ENCODE measurements at regions not wholly inside any gene's neighbourhood (a gene's known extent, or its start where the extent isn't known, plus 50 kb on each side); places are given as distances from the start of the nearest gene placed in this dataset.

- peak in 1 of 7 donors; percentile 13 for DNase-seq
- intact Hi-C loops (cut with DNase I) = loop anchor here (5.0 kb wide), 2 partner anchors 313 to 318 kb away; partner anchors contain the start of gene GADD45G (in 1 of the 2)
Observed at GRCh38 chr9:89920131-89920530, 315.3 kb downstream of the GADD45G start.

GRCh38 chr9:89920951-89921350 is 316.1 kb downstream of the GADD45G start:
- peak in 1 of 7 donors; percentile 18 for DNase-seq
- TF ChIP-seq POLR2A (IDR thresholded peaks at IDR 0.05) = no peak
- TF ChIP-seq CTCF (IDR thresholded peaks at IDR 0.05) = no peak
- Histone ChIP-seq H3K27me3 (no peaks in the 10 kb centered on the region), H3K27ac (no peak overlapping the region), H3K9me3 (replicated peaks in 1 of 3) (no peaks in the 10 kb centered on the region), H3K36me3 (replicated peaks in 1 of 2) (no peaks in the 10 kb centered on the region), H3K4me3 (no peak overlapping the region), H3K4me1 (replicated peaks in 1 of 2) (peaks cover 16 to 31% of the 10 kb centered on the region in 2 donors)
- intact Hi-C loops (cut with DNase I) = loop anchor here (5.0 kb wide), 2 partner anchors 314 to 319 kb away; partner anchors contain the start of gene GADD45G (in 1 of the 2)
- 83 to 93% (median 89%) methylated on average over 8 of the region's 8 CpGs for WGBS, 4 donors

More at GRCh38 chr9:89920131-89920530, 315.3 kb downstream of the GADD45G start:
- H3K36me3 ChIP-seq (replicated peaks in 1 of 2) = no peaks in the 10 kb centered on the region
- H3K27ac ChIP-seq = no peak overlapping the region
- 95 to 99% (median 96%) methylated on average over 5 of the region's 5 CpGs for WGBS, 4 donors
- no peaks in the 10 kb centered on the region for H3K27me3 ChIP-seq
- no peaks in the 10 kb centered on the region for H3K9me3 ChIP-seq (replicated peaks in 1 of 3)
- peaks cover 16 to 31% of the 10 kb centered on the region in 2 donors for H3K4me1 ChIP-seq (replicated peaks in 1 of 2)
- H3K4me3 ChIP-seq = no peak overlapping the region
- no peak for TF ChIP-seq CTCF (IDR thresholded peaks at IDR 0.05)

- H3K9me3 ChIP-seq (replicated peaks in 1 of 3) = no peaks in the 10 kb centered on the region
- 84 to 92% (median 85%) methylated on average over 7 of the region's 7 CpGs for WGBS, 4 donors
- intact Hi-C loops (cut with DNase I) = loop anchor here (5.0 kb wide), 2 partner anchors 315 to 320 kb away; partner anchors contain the start of gene GADD45G (in 1 of the 2)
- peaks cover 16 to 24% of the 10 kb centered on the region in 2 donors for H3K4me1 ChIP-seq (replicated peaks in 1 of 2)
- H3K27me3 ChIP-seq = no peaks in the 10 kb centered on the region
- H3K36me3 ChIP-seq (replicated peaks in 1 of 2) = no peaks in the 10 kb centered on the region
- no peak for TF ChIP-seq POLR2A (IDR thresholded peaks at IDR 0.05)
- TF ChIP-seq CTCF (IDR thresholded peaks at IDR 0.05) = no peak
- peak in 1 of 7 donors; percentile 20 for DNase-seq
- no peak overlapping the region for H3K27ac ChIP-seq
- no peak overlapping the region for H3K4me3 ChIP-seq
Observed at GRCh38 chr9:89922099-89922498, 317.3 kb downstream of the GADD45G start.

- intact Hi-C loops (cut with DNase I) = loop anchor here (5.0 kb wide), 2 partner anchors 316 to 321 kb away; partner anchors contain the start of gene GADD45G (in 1 of the 2)
- TF ChIP-seq CTCF (IDR thresholded peaks at IDR 0.05) (no peak), POLR2A (IDR thresholded peaks at IDR 0.05) (no peak)
Observed at GRCh38 chr9:89923174-89923573, 318.4 kb downstream of the GADD45G start.

More at GRCh38 chr9:89923174-89923573, 318.4 kb downstream of the GADD45G start:
- Histone ChIP-seq H3K4me3 (peak overlapping the region in 1 of 4 donors; percentile 14), H3K27ac (peak overlapping the region in 4 of 5 donors; percentile 54 to 75 (median 71)), H3K27me3 (no peaks in the 10 kb centered on the region), H3K36me3 (replicated peaks in 1 of 2) (no peaks in the 10 kb centered on the region), H3K9me3 (replicated peaks in 1 of 3) (no peaks in the 10 kb centered on the region), H3K4me1 (replicated peaks in 1 of 2) (peaks cover 16 to 23% of the 10 kb centered on the region in 2 donors)
- 75 to 79% (median 76%) methylated on average over 7 of the region's 7 CpGs for WGBS, 4 donors
- peak in 1 of 7 donors; percentile 26 for DNase-seq
